DOHH2 (cell line): ENCODE measurements at regions not wholly inside any gene's neighbourhood (a gene's known extent, or its start where the extent isn't known, plus 50 kb on each side); places are given as distances from the start of the nearest gene placed in this dataset.
"Not testable (repeated sequence)": the region's sequence is repeated elsewhere in the genome, so short reads cannot be mapped to it uniquely, and the experiment has no call there.

Source experiments
- H3F3A ChIP-seq: fragments of 200-600 bp; sonication (generic), shearing (Covaris generic); 2 replicates; pipeline ENCODE4 v1.6.0; 2016; ENCODE audit warnings: antibody characterized with exemption, mild to moderate bottlenecking; ENCODE audit not compliant: control insufficient read depth, insufficient read depth
- H3K27ac ChIP-seq: fragments of 200-600 bp; sonication (generic); 2 replicates; pipeline ENCODE4 v1.5.1; 2014; ENCODE audit warnings: low read depth, mild to moderate bottlenecking, low read length, moderate library complexity
- H3K27me3 ChIP-seq: fragments of 200-600 bp; sonication (generic); 2 replicates; pipeline ENCODE4 v1.6.1; 2014; ENCODE audit warnings: mild to moderate bottlenecking, low read length, mixed read lengths; ENCODE audit not compliant: control insufficient read depth
- H3K36me3 ChIP-seq: fragments of 200-600 bp; sonication (generic); 2 replicates; pipeline ENCODE4 v1.6.1; 2014; ENCODE audit warnings: mild to moderate bottlenecking, low read length, moderate library complexity, mixed read lengths; ENCODE audit not compliant: control insufficient read depth
- H3K4me1 ChIP-seq: fragments of 200-600 bp; sonication (generic); 2 replicates; pipeline ENCODE4 v1.6.1; 2014; ENCODE audit warnings: mild to moderate bottlenecking, low read length, mixed read lengths; ENCODE audit not compliant: control insufficient read depth
- H3K4me2 ChIP-seq: fragments of 200-600 bp; sonication (generic); 2 replicates; pipeline ENCODE4 v1.6.0; 2014; ENCODE audit warnings: mild to moderate bottlenecking, low read length, moderate library complexity
- H3K4me3 ChIP-seq: fragments of 200-600 bp; sonication (generic); 2 replicates; pipeline ENCODE4 v1.5.1; 2014; ENCODE audit warnings: mild to moderate bottlenecking, low read length, mixed read lengths
- H3K79me2 ChIP-seq: fragments of 200-600 bp; sonication (generic); 2 replicates; pipeline ENCODE4 v1.6.1; 2014; ENCODE audit warnings: mild to moderate bottlenecking, low read length, mixed read lengths; ENCODE audit not compliant: control insufficient read depth
- H3K9me2 ChIP-seq: fragments of 200-600 bp; sonication (generic); replicated peaks from 2 replicates; pipeline ENCODE4 v1.6.1; 2014; ENCODE audit warnings: mild to moderate bottlenecking, low read length, mixed read lengths; ENCODE audit not compliant: control insufficient read depth
- H3K9me3 ChIP-seq: fragments of 200-600 bp; sonication (generic); 2 replicates; pipeline ENCODE4 v1.6.1; 2014; ENCODE audit warnings: antibody characterized with exemption, low read length, mixed read lengths; ENCODE audit not compliant: control insufficient read depth, insufficient read depth
- H4K20me1 ChIP-seq: fragments of 200-600 bp; sonication (generic); 2 replicates; pipeline ENCODE4 v1.6.0; 2014; ENCODE audit warnings: low read depth, mild to moderate bottlenecking, antibody characterized with exemption, low read length, moderate library complexity; ENCODE audit not compliant: control insufficient read depth, insufficient read depth
- CTCF ChIP-seq: fragments of 200-600 bp; sonication (generic); IDR thresholded peaks from one replicate; pipeline ENCODE4 v1.5.1; 2014; ENCODE audit warnings: antibody characterized with exemption, mild to moderate bottlenecking, low read depth, low read length; ENCODE audit not compliant: poor library complexity, severe bottlenecking
- EZH2phosphoT487 ChIP-seq: fragments of 200-600 bp; sonication (generic); IDR thresholded peaks from 2 replicates; pipeline ENCODE4 v1.6.1; 2017; ENCODE audit warnings: borderline replicate concordance, mild to moderate bottlenecking, antibody characterized with exemption, low read length, moderate library complexity, mixed read lengths

GRCh38 chr2:38243186-38243880, 133.7 kb downstream of the ATL2 start:
- Histone ChIP-seq H3K4me3 (no peak overlapping the region), H3K4me1 (no peaks in the 10 kb centered on the region), H3F3A (no peaks in the 10 kb centered on the region), H3K9me2 (no peaks in the 10 kb centered on the region), H3K4me2 (no peak overlapping the region), H3K79me2 (no peaks in the 10 kb centered on the region), H3K27me3 (no peaks in the 10 kb centered on the region), H3K36me3 (no peaks in the 10 kb centered on the region), H3K27ac (no peak overlapping the region), H3K9me3 (no peaks in the 10 kb centered on the region), H4K20me1 (no peaks in the 10 kb centered on the region)
- TF ChIP-seq CTCF (no peak), EZH2phosphoT487 (no peak)

GRCh38 chr2:38239452-38239851, 137.6 kb downstream of the ATL2 start:
- Histone ChIP-seq H4K20me1 (no peaks in the 10 kb centered on the region), H3F3A (no peaks in the 10 kb centered on the region), H3K9me3 (no peaks in the 10 kb centered on the region), H3K4me3 (no peak overlapping the region), H3K27ac (no peak overlapping the region), H3K27me3 (no peaks in the 10 kb centered on the region), H3K79me2 (no peaks in the 10 kb centered on the region), H3K4me1 (no peaks in the 10 kb centered on the region), H3K4me2 (no peak overlapping the region), H3K9me2 (no peaks in the 10 kb centered on the region), H3K36me3 (no peaks in the 10 kb centered on the region)
- TF ChIP-seq EZH2phosphoT487: no peak
- TF ChIP-seq CTCF: no peak

GRCh38 chr2:38238705-38239104, 138.4 kb downstream of the ATL2 start:
- H3K9me3 ChIP-seq, H3K27me3 ChIP-seq, H3K4me3 ChIP-seq, H3K4me1 ChIP-seq, H3K4me2 ChIP-seq, H3K79me2 ChIP-seq, H3F3A ChIP-seq, H3K36me3 ChIP-seq, H3K9me2 ChIP-seq, H3K27ac ChIP-seq, H4K20me1 ChIP-seq: not testable (repeated sequence)

- no peak overlapping the region for H3K27ac ChIP-seq
- no peaks in the 10 kb centered on the region for H3K4me1 ChIP-seq
- H3K36me3 ChIP-seq: no peaks in the 10 kb centered on the region
- H3K79me2 ChIP-seq: no peaks in the 10 kb centered on the region
- H3K4me3 ChIP-seq: no peak overlapping the region
- H3K9me3 ChIP-seq: no peaks in the 10 kb centered on the region
- H3K4me2 ChIP-seq: no peak overlapping the region
- no peaks in the 10 kb centered on the region for H4K20me1 ChIP-seq
- TF ChIP-seq CTCF (no peak), EZH2phosphoT487 (no peak)
- H3K9me2 ChIP-seq: no peaks in the 10 kb centered on the region
- H3F3A ChIP-seq: no peaks in the 10 kb centered on the region
- 0 out of 2 replicates have a peak, but pooled peaks cover 3% of the 10 kb centered on the region for H3K27me3 ChIP-seq
These were observed 139.8 kb downstream of the ATL2 start for GRCh38 chr2:38237311-38237710.
